ENCODE measurements at regions not wholly inside any gene's neighbourhood (a gene's known extent, or its start where the extent isn't known, plus 50 kb on each side); places are given as distances from the start of the nearest gene placed in this dataset.

DNA sequence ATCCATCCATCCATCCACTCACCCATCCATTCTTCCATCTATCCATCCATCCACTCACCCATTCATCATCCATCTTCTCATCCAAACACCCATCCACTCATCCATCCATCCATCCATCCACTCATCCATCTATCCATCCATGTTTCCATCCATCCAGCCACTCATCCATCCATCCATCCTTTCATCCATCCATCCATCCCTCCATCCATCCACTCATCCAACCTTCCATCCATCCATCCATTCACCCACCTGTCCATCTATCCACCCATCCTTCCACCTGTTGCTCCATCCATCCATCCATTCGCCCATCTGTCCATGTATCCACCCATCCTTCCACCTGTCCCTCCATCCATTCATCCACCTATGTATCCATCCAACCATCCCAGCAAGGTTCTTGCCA lies 378.4 kb upstream of the PFKP start:
- DNase-seq, result no peak

DNA sequence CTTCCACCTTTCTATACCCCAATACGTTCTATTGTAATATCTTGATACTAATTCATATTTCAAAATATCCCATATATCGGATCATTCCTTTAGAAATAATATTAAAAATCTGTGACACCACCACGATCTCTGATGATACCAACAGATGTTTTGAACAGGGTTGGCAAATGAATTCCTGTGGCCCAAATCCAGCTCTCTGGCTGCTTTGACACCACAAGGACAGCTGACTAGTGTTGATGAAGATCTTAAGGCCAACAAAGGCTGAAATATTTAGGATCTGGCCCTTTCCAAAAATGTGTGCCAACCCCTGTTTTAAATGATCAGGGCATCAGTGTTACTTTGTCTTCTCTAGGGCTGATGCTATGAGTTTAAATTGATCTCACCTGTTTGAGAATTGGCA lies 380.7 kb upstream of the PFKP start:
- no peak for DNase-seq

DNA sequence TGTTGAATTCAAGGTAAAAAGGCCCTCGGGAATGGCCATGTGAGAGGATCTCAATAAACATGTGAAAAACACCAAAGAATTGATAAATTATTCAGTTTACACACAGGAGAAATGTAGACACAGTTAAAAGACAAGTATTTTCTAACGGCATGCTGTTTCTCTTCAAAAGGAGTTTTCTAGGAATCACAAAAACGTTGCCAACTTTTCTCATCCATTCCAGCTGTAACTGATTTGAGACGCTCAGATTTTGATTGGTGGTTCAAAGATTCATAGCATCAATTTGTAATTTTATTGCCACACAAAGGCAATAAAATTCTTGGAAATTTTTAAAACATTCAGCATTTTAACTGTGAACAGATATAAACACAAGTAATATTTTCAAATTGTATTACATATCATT lies 384.9 kb upstream of the PFKP start:
- DNase-seq, result no peak

DNA sequence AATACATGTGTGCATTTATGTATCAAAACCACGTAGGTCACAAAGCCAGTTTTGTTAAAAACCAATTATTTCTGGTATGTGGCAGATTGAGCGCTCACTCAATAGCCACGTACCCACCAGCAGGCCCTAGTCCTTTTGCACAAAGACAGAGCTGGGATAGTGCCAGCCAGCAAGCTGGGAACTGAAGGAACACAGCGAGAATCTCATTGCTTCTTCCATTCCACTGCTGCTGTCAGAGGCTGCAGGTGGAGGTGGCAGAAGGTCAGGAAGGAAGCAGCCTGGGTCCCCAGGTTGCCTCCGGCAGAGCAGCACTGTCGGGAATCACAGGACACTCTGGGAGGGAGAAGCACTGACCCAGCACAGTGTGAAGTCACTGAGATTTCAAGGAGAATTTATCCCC lies 385.5 kb upstream of the PFKP start:
- no peak for DNase-seq

DNA sequence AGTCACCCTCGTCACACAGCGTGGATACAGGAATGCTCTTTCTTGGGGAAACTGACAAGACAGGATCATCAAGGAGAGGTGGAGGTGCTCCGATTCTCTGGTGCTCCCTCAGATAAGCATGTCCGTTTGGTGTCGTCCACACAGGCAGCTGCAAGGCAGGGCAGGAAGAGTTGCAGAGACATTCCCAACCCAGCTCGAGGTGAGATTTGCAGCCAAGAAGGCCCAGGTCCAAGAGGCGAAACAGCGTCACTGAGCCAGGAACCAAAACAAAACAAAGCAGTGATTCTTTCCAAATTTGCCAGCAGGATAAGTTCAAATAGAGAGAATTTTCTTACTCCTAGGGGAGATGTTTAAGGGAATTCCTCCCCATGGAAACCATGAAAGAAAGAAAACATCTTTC lies 386.5 kb upstream of the PFKP start:
- DNase-seq, result no peak

DNA sequence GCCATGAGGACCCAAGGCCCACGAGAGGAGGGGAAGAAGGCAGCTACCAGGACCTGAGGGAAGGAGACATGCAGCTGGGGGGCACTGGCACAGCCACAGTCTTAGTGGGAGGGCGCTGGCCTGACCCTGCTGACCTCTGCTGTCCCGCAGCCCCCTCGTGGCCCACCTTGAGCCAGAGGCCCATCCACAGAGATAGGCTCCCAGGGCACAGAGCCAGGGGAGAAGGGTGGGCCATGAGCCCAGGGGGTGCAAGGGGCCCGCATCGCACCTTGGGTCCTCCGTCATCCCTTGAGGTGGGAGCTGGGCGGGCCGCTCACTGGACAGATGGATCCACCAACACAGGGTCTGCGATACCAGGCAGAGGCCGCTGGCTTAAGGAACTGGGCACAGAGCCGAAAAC lies 387.7 kb upstream of the PFKP start:
- DNase-seq, result no peak

DNA sequence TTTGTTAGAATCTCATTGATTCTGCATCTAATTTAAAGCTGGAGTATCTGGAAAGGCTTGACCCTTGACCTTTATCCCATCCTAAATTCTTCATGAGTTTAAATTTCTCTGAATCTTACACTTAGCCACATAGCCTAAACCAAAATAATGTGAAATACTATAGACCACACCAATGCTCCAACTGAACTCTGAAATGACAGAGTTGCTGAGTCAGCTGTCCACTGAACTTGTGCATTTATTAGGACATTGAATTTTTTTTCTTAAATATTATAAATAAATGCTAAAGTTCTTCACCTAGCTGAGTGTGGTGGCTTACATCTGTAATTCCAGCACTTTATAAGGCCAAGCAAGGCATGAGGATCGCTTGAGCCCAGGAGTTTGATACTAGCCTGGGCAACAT lies 390.9 kb upstream of the PFKP start:
- DNase-seq, result no peak

DNA sequence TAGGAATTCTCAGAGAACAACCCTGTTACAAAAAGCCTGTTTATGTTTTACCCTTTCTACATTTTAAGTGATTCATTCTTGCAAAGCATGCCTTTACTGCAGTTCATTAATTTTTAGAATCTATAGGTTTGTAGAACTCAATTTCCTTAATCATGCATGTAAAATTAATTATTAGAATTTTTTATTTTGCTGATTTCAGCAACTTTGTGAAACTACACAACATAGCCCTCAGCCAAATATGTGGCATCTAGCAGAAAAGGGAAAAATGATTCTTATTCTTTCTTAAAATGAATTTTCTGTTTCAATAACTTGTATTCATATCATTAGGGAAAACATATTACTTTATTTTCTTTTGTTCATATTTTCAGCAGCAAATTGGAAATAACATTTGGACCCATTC lies 392.9 kb upstream of the PFKP start:
- no peak for DNase-seq

DNA sequence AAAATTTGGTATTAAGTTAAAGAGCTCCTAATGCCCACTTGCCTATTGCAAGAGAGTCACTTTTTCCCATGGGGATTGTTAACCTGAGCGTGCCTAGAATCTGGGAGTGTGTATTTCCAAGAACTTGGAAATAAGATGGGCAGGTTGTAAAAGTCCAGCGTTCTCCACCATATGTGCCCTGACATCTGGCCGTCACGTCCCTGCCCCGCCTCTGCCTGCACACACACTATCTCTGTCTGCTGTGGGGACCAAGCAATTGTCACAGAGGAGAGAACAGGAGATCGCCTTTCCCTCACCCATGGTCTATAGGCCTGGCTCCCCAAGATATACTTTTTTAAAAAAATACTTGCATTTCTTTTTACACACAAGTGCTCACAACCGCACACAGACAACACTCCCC lies 396.5 kb upstream of the PFKP start:
- no peak for DNase-seq

DNA sequence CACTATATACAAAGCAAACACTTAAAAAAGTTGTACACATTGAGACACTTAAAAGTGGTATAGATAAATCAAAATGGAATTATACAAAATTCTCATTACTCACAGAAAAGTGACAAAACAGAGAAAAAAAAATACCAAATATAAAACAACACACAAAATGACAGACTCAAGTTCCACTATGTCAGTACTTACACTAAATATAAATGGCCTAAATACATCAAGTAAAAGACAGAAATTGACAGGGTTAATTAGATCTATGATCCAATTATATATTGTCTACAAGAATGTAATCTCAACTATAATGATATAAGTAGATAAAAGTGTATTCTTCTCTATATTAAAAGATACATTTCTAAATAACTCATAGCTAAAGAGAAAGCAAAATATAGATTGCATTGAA lies 401.6 kb upstream of the PFKP start:
- no peak for DNase-seq

DNA sequence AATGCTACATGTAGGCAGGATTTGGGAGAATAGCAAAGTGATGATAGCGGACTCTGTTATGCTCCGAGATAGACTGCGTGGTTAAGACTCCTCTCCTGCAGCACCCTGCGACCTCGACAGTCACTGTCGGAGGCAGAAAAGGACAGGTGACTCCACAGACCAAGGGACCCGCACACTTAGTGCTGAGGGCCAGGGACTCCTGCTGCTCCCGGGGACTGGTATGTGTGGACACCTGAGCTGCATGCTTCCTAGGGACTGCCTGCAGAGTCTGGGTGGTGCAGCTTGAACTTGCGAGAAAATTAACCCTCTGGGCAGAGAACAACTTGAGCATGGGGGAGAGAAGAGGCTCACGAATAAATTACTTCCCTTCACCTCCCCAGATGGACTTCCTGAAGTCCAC lies 407.1 kb upstream of the PFKP start:
- DNase-seq, result no peak

DNA sequence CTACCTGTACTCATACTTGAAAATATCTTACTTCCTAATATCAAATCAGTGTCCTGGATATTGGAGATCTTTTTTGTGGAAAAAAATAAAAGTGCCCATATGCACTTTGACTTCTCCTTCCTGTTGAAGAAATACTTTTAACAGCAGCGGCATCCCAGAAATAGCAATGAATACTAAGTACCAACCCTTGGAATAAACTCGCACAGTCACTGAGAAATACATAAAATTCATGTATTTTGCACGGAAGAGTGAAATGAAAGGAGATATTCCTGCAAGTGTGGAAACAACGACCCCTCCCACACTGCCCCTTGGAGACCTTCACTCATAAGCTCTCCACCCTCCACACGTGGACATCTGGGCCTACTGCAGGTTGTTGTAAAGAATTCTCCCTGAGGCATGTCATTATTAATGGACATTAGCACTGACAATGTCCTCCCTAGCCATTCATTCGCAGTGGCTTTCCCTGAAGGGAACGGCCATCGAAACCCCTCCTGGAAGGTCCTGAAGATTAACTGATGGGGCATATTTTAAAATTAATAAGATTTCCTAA lies 407.6 kb upstream of the PFKP start:
- no peak for DNase-seq

DNA sequence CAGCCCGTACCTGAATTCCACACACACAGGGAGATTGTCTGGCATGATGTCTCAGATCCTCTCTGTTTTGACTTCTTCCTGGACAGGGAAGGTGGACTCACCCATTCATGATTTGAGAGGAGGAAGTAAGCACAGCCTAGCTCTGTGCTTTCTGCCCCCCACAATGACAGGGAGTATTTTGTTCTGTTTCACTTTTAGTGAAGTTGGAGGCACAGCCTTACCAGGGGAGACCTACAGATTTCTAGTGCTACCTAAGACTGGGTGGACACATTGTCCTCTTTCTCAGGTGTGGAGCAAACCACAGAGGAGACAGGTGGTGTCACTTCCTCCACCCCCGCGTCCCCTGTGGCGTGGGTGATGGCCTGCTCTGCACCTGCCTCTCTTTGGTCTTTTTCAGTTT lies 408.6 kb upstream of the PFKP start:
- DNase-seq, result no peak

DNA sequence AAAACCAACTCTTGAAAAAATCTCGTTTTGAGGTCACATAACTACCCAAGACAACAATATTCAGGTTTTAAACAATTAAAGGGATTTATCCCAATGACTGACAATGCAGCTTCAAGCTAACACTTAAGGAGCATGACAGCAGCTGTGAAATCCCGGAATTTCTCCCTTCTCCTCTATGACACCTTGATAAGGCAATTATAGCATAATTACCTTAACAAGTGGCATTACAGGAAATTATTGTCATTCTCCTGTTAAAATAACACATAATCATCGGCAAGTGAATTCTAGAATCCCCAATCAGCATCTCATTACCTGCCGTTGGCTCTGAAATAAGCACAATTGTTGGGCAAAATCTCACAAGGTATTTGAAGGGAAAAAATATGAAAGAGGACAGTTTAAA lies 417.0 kb upstream of the PFKP start:
- DNase-seq, result no peak

DNA sequence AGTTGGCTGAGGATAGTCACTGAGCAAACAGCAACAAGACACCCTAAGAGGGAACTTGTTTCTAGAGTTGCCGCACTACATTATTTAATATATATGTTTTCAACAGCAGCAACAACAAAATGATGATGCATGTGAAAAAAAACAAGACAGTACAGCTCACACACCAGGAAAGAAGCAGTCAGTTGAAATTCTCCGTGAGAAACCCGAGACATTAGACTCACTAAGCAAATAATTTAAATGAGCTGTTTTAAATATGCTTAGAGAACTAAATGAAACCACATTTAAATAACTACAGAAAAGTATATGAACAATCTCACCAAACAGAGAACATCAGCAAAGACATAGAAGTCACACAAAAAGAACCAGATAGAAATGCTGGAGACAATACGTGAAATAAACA lies 426.3 kb upstream of the PFKP start:
- no peak for DNase-seq

DNA sequence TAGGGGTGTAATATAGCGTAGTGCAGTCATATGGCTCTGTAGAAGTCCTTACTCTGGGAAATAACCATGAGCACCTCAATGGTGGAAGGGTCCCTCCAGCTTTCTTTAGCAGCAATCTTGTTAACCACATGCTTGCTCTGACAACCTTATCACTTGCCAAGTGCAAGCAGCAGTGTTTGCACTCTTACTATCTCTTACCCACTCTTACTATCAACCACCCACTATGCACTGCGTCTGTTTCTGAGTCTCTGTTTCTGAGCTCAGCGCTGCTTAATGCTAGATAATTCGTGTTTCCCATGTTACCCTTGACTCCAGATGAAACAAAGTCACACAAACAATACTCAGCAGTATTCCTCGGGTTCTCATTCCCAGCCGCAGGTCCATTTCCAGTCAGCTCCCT lies 433.7 kb upstream of the PFKP start:
- DNase-seq, result no peak

DNA sequence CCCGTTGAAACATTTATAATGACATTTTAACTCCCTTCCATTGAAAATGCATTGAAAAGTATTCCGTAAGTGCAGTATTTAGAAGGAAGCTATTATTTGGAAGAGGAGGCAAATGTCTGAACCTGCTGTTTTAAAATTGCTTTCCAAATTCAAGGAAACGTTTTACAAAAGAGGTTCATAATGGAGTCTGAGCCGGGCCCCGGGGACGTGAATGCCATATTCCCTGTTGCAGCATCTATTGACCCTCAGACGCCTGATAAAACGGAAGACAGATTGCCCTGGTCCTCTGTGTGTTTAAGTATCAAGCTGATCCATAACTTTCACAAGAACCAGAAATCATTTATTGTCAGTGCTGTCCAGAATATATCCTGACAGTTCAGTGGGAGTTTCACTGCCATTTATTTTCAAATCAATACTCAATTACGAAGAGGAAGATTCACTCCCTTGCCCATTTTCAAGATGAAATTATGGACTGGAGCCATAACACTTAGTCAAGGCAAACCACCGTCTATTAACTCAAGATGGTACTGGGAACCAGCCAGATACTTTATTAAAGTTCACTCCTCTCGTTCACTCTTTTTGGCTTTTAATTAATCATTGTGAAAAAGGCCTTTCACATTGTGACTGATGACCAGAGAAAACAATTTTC lies 435.7 kb upstream of the PFKP start:
- peak; percentile 42 for DNase-seq

DNA sequence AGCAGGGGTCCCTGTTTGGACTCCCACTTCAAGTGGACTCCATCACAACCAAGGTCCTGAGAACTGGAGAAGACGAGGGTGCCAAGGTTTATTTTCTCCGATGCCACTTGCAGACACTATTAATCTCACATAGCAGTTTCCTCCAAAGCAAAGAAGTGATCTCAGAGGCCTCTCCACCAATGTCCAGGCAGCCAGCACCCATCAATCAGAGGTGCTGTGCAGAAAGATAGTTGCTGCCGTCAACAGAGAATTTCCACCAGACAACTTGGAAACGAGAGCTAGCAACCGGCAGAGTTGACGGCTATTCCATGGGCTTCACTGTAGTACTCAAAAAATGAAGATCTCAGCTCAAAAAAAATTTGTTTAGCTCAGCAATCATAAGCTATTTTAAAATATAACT lies 438.6 kb upstream of the PFKP start:
- no peak for DNase-seq

DNA sequence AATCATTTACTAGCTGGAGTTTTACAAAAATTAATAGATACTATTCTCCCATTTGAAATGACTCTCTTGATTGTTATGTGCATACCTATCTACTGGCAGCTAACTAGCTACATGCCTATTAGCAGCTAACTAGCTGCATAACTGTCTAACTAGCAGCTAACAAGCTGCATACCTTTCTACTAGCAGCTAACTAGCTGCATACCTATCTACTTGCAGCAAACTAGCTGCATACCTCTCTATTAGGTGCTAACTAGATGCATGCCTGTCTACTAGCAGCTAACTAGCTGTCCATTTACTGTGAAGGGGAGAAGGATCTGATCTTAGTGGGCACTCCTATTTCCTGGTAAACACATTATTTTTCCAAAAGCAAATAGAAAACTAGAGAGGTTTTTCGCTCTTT lies 439.4 kb upstream of the PFKP start:
- DNase-seq, result no peak

DNA sequence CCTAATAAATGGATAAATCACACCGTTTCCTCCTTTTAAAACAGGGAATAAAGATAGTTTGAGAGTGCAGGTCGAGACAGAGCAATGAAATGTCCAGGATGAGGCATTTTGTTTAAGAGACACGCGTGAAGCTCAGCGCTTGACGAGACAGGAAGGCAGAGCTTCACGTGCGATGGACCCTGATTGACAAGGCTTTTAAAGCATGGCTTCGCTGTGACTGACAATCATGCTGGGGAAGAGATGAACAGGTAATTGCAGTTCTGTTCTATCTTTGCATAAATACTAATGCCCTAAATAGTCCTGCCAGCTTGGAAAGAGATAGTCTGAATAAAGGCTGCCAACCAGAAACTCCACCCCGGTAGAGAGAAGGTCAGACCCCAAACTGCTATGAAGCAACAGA lies 442.3 kb upstream of the PFKP start:
- DNase-seq, result no peak

DNA sequence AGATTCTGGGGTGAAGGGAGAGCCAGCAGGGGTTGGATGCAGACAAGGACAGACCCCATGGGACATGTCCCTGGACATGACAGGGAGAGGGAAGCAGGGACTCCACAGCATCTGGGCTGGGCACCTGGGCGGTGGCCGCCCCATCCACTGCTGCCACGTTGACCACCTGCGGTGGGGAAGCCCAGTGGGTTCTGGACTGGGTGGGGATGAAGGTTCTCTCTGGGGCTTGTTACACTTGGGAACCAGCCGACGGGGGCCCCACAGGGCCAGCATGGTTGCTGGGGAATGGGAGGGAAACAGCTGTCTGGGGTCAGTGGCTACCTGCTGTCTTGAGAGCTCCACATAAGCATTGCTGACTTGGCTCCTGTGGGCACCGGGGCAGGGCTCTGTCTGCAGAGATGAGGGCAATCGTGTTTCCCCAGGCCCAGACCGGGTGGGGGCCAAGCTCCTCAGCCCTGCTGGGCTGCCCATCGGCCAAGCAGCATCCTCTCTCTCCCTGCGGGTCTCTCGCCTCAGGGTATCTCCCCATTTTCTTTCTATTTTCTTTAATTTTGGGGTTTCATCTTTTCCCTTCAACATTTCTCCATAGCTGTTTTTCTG lies 443.6 kb upstream of the PFKP start:
- DNase-seq, result no peak

DNA sequence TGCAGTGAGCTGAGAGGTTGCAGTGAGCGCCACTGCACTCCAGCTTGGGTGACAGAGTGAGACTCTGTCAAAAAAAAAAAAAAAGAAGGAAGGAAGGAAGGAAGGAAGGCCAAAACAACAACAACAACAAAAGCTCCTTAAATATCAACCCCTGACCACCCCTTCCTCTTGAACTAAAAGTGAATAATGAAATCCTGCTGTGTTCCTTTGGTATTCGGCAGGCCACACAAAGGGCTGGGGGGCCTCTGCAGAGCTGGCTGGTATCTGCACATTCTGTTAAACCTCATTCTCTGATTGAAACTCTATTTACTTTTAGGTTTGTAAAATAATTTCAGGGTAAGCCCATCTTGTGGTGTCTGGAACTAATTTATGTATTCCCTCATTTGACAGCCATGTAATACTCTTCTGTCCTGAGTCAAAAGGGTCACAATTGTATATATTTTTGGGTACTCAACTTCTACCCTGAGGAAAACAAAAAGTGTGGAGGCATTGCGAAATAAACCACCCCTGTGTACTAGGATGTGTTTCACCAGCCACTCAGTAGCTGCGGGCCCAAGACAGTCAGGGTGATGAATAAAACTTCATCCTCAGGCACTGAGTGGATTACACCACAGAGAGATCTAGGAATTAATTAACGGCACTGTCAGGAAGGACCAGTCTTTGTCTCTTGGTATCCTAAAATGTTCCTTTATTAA lies 446.4 kb upstream of the PFKP start:
- DNase-seq, result no peak

DNA sequence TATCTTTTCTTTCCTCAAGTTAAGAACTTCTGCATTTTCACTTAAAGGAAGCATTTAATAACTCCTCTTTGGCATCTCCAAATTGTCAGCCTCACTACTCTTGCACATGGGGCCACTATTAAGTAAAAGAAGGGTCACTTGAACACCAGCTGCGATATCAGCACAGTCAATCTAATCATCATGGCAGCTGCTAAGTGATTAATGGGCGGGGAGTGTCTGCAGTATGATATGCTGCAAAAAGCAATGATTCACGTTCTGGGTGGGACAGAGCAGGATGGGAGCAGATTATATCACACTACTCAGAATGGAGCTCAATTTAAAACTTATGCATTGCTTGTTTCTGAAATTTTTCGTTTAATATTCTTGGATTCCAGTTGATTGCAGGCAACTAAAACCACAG lies 447.4 kb upstream of the PFKP start:
- DNase-seq, result no peak

DNA sequence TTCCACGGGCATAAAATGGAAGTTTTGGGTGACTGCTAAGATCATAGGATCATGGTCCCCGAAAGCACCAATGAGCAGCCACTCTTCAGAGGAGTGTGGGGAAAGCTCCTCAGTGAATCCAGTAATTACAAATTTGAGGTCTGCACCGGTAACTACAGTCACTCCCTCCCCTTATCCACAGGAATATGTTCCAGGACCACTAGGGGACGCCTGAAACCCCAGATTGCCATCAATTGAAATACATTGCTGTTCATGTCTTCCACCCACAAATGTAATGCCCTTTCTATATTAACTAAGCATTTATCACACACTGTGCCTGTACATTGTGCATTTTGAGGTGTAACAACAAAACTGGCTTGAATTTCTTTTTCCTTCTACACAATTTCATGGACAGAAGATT lies 447.9 kb upstream of the PFKP start:
- peak; percentile 28 for DNase-seq

DNA sequence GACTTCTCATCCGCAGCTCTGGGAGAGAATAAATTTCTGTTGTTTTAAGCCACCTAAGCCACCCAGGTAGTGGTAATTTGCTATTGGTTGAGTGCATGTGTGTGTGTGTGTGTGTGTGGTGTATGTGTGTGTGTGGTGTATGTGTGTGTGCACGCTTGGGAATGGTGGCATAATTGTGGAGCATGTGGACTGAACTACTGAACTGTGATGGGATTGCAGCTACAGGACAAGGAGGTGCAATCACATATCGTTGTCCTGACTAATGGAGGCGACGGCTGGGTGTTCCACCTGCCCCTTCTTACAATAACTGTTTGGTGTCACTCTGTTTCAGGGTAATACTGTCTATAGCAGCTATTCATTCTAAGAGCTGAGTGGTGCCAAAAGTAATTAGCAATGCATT lies 448.7 kb upstream of the PFKP start:
- peak; percentile 42 for DNase-seq
